ENCODE measurements at regions not wholly inside any gene's neighbourhood (a gene's known extent, or its start where the extent isn't known, plus 50 kb on each side); places are given as distances from the start of the nearest gene placed in this dataset.

DNA sequence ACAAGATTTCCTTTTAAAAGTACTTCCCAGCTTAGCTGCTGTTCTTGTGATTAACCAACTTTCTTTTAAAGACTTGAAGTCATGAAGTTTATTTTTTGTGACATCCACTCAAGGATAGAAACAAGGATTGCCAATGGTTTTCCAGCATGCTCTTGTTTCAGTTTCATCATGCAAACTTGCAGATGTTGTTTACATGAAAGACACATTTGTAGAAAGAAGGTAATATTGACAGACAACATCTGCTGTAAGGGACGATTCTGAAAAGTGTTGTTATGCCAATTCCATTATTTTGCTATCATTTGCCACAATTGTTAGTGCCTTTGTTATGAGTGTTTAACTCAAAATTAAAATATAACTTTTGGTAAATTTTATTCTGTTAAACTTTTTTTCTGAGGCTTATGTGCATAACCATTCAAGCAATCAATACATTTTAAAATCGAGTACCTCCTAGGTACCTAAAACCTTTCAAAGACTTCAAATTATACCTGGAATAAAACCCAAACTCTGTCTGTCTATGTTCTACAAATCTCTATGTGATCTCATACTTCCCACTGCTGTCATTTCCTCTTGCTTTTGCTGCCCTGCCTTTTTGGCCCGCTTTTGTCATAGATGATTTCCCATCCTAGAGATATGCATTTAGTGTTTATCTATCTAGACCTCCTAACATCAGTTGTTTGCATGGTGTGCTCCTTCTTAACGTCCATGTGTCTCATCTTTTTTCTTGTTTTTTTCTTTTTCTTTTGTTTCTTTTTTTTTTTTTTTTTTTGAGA is 630.4 kb downstream of the NR2F2 start:
- TF ChIP-seq SUZ12 (IDR thresholded peaks at IDR 0.05), result no peak
- TF ChIP-seq FOXA1 (IDR thresholded peaks at IDR 0.05), result no peak
- no peak for TF ChIP-seq L3MBTL2 (conservative IDR thresholded peaks at IDR 0.05)
- no peak for TF ChIP-seq SP1 (IDR thresholded peaks at IDR 0.05)
- no peak for TF ChIP-seq FOXM1 (IDR thresholded peaks at IDR 0.05; ENCODE audit: borderline replicate concordance)
- TF ChIP-seq HDGF (IDR thresholded peaks at IDR 0.05; ENCODE audit: borderline replicate concordance), result no peak
- TF ChIP-seq TARDBP (IDR thresholded peaks at IDR 0.05), result no peak
- TF ChIP-seq ELF4 (IDR thresholded peaks at IDR 0.05), result no peak
- TF ChIP-seq BHLHE40 (IDR thresholded peaks at IDR 0.05; ENCODE audit: borderline replicate concordance), result no peak
- TF ChIP-seq NFRKB (IDR thresholded peaks at IDR 0.05), result no peak
- TF ChIP-seq, protein P1, sequence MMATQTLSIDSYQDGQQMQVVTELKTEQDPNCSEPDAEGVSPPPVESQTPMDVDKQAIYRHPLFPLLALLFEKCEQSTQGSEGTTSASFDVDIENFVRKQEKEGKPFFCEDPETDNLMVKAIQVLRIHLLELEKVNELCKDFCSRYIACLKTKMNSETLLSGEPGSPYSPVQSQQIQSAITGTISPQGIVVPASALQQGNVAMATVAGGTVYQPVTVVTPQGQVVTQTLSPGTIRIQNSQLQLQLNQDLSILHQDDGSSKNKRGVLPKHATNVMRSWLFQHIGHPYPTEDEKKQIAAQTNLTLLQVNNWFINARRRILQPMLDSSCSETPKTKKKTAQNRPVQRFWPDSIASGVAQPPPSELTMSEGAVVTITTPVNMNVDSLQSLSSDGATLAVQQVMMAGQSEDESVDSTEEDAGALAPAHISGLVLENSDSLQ (IDR thresholded peaks at IDR 0.05), result no peak
- no peak for TF ChIP-seq FOXK2 (IDR thresholded peaks at IDR 0.05)
- no peak for TF ChIP-seq ZNF384 (IDR thresholded peaks at IDR 0.05)
- TF ChIP-seq LEF1 (IDR thresholded peaks at IDR 0.05; ENCODE audit: borderline replicate concordance), result no peak
- TF ChIP-seq CTBP1 (IDR thresholded peaks at IDR 0.05; ENCODE audit: borderline replicate concordance), result no peak
- no peak for TF ChIP-seq ARNT (IDR thresholded peaks at IDR 0.05)
- no peak for DNase-seq (ENCODE audit: extremely low spot score)
- ChIA-PET CTCF (no interaction called here), POLR2A (no interaction called here)

DNA sequence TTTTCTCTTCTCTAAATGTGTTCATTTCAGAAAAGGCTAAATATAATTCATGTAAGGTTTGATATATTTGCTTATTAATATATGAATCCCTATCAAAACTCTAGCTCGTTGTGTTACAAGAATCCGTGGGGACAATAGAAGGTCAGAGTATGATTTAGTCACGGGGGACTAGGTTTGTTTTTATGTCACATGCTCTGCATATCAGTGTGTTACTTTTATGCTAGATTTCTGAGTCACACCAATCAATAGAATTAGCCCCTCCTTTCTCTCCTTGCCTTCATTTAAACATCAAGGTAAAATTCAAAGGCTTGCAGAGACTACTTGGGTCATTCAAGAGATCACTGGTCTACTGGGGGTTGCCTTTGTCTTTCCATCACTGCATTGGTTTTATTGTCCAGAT is 636.1 kb downstream of the NR2F2 start:
- DNase-seq (ENCODE audit: extremely low spot score), result no peak
- CTCF ChIA-PET, result no interaction called here
- TF ChIP-seq FOXK2 (IDR thresholded peaks at IDR 0.05) (no peak), FOXM1 (IDR thresholded peaks at IDR 0.05; ENCODE audit: borderline replicate concordance) (no peak), FOXA1 (IDR thresholded peaks at IDR 0.05) (no peak), HDGF (IDR thresholded peaks at IDR 0.05; ENCODE audit: borderline replicate concordance) (no peak), LEF1 (IDR thresholded peaks at IDR 0.05; ENCODE audit: borderline replicate concordance) (no peak), ELF4 (IDR thresholded peaks at IDR 0.05) (no peak), NFRKB (IDR thresholded peaks at IDR 0.05) (no peak), ARNT (IDR thresholded peaks at IDR 0.05) (no peak), CTBP1 (IDR thresholded peaks at IDR 0.05; ENCODE audit: borderline replicate concordance) (no peak), ZNF384 (IDR thresholded peaks at IDR 0.05) (no peak), TARDBP (IDR thresholded peaks at IDR 0.05) (no peak)
- TF ChIP-seq, protein P1 (IDR thresholded peaks at IDR 0.05), result no peak
- POLR2A ChIA-PET, result no interaction called here

DNA sequence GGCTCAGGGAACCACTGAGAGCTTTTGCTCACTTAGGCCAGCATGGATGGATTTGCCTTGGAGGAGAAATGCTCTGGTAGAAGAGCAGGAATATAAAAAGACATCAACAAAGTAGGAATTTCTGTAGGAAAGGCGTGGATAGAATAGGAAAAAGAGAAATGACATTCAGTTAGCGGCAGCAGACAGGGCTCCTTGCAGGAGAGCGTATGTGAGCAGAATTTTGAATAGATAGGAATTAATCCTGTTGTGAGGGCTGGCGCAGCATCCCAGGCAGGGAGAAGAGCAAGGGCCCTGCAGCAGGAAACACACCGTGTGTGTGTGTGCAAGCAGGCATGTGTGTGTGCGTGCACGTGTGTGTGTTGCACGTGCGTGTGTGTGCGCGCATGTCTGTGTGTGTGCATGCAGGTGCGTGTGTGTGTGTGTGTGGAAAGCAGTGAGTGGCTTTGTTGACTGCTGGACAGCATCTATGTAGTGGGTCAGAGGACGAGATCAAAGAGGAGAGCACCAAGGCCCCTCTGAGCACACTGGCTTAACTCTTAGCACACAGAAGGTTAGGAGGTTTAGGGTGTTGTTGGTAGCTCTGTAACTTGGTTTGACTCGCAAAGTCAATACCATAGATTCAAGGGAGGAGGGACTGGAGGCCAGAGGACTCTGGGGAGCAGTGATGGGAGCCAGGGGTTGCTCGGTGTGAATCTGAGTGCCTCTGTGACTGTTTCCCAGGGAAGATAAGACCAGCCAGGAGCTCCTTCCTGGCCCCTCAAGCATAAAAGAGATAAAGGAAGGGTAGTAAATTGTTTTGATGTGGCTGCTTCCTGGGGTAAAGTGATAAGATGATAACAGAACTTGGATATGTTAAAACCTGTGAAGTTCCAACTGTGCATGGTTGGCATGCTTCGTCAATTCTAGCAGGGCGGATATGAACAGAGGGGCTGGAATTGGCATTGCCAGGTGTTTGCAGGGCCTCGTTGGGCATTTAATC is 639.5 kb downstream of the NR2F2 start:
- ChIA-PET CTCF (no interaction called here), POLR2A (no interaction called here)
- TF ChIP-seq ELF4 (IDR thresholded peaks at IDR 0.05) (no peak), CTBP1 (IDR thresholded peaks at IDR 0.05; ENCODE audit: borderline replicate concordance) (no peak), NFRKB (IDR thresholded peaks at IDR 0.05) (no peak), LEF1 (IDR thresholded peaks at IDR 0.05; ENCODE audit: borderline replicate concordance) (no peak), SP1 (IDR thresholded peaks at IDR 0.05) (no peak), TARDBP (IDR thresholded peaks at IDR 0.05) (no peak), ARNT (IDR thresholded peaks at IDR 0.05) (no peak), SUZ12 (IDR thresholded peaks at IDR 0.05) (no peak), FOXM1 (IDR thresholded peaks at IDR 0.05; ENCODE audit: borderline replicate concordance) (no peak), L3MBTL2 (conservative IDR thresholded peaks at IDR 0.05) (no peak), ZNF384 (IDR thresholded peaks at IDR 0.05) (no peak), FOXA1 (IDR thresholded peaks at IDR 0.05) (no peak), FOXK2 (IDR thresholded peaks at IDR 0.05) (no peak), HDGF (IDR thresholded peaks at IDR 0.05; ENCODE audit: borderline replicate concordance) (no peak), BHLHE40 (IDR thresholded peaks at IDR 0.05; ENCODE audit: borderline replicate concordance) (no peak)
- TF ChIP-seq, protein P1 (IDR thresholded peaks at IDR 0.05), result no peak
- DNase-seq (ENCODE audit: extremely low spot score), result no peak

DNA sequence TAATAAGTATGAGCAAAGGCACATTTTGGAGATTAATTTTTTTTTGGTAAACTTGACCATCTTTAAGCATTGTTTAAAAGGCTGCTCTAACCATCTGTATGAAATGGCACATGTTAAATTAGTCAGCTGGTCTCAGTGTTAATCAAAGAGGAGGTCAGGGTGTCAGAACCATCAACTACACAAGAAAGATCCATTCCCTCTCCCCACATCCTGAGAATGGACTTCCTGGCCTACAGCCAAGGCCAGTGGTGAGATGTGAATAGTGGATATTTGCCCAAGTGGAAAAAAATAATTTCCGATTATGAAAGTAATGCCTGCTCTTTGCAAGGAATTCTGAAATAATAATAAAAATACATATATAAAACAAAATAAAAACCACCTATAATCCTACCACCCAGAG is 641.7 kb downstream of the NR2F2 start:
- DNase-seq (ENCODE audit: extremely low spot score), result no peak
- TF ChIP-seq SP1 (IDR thresholded peaks at IDR 0.05) (no peak), ZNF384 (IDR thresholded peaks at IDR 0.05) (no peak)
- ChIA-PET CTCF (interaction anchor here (0.6 kb wide), 1 partner anchor 1733 kb away, joined by 3 read pairs; no protein-coding TSS in a partner anchor), POLR2A (no interaction called here)

DNA sequence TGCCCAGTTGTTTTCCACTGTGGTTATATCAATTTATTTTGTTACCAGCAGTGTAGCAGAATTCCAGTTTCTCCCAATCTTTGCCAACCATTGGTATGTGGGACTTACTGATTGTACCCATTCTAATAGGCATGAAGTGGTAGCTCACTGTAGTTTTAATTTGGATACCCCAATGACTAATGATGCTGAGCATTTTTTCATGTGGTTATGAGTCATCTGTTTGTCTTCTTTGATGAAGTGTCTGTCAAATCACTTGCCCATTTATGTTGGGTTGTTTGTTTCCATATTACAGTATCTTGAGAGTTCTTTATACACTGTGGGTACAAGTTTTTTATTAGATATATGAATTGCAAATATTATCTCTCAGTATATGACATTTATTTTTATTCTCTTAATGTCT is 644.3 kb downstream of the NR2F2 start:
- TF ChIP-seq LEF1 (IDR thresholded peaks at IDR 0.05; ENCODE audit: borderline replicate concordance) (no peak), FOXM1 (IDR thresholded peaks at IDR 0.05; ENCODE audit: borderline replicate concordance) (no peak), CTBP1 (IDR thresholded peaks at IDR 0.05; ENCODE audit: borderline replicate concordance) (no peak), NFRKB (IDR thresholded peaks at IDR 0.05) (no peak), SUZ12 (IDR thresholded peaks at IDR 0.05) (no peak), FOXK2 (IDR thresholded peaks at IDR 0.05) (no peak), ELF4 (IDR thresholded peaks at IDR 0.05) (no peak), BHLHE40 (IDR thresholded peaks at IDR 0.05; ENCODE audit: borderline replicate concordance) (no peak), FOXA1 (IDR thresholded peaks at IDR 0.05) (no peak), ZNF384 (IDR thresholded peaks at IDR 0.05) (no peak), TARDBP (IDR thresholded peaks at IDR 0.05) (no peak), L3MBTL2 (conservative IDR thresholded peaks at IDR 0.05) (no peak)
- TF ChIP-seq, protein P1 (IDR thresholded peaks at IDR 0.05), result no peak
- CTCF ChIA-PET, result no interaction called here
- POLR2A ChIA-PET, result no interaction called here
- no peak for DNase-seq (ENCODE audit: extremely low spot score)

Measured in HEK293T (cell line).